SK-N-MC (cell line): ENCODE measurements at regions not wholly inside any gene's neighbourhood (a gene's known extent, or its start where the extent isn't known, plus 50 kb on each side); places are given as distances from the start of the nearest gene placed in this dataset.

Experiments
- DNase-seq: peaks from one replicate; pipeline ENCODE4 v3.0.0-alpha.2; 2011; ENCODE audit warnings: low read depth, low spot score
- H3K27ac ChIP-seq: fragments of 200-600 bp; sonication (generic); 2 replicates; pipeline ENCODE4 v1.5.1; 2016; ENCODE audit warnings: mixed run types
- H3K36me3 ChIP-seq: fragments of 200-600 bp; sonication (generic); 2 replicates; pipeline ENCODE4 v1.6.1; 2017; ENCODE audit warnings: antibody characterized with exemption, low read length, mixed read lengths; ENCODE audit not compliant: insufficient read depth
- H3K4me3 ChIP-seq: fragments of 200-600 bp; sonication (generic); 2 replicates; pipeline ENCODE4 v1.5.1; 2016
- H3K9ac ChIP-seq: fragments of 200-600 bp; sonication (generic); 2 replicates; pipeline ENCODE4 v1.8.0; 2017; ENCODE audit warnings: mixed run types, mixed read lengths; ENCODE audit not compliant: insufficient read length
- H3K9me3 ChIP-seq: fragments of 200-600 bp; sonication (generic); 2 replicates; pipeline ENCODE4 v1.6.1; 2017; ENCODE audit warnings: low read depth, mild to moderate bottlenecking, antibody characterized with exemption, low read length, moderate library complexity, mixed read lengths
- EZH2 ChIP-seq: fragments of 200-600 bp; sonication (generic); IDR thresholded peaks from one replicate; pipeline ENCODE4 v1.6.1; 2017; ENCODE audit warnings: antibody characterized with exemption
- FOXP2 ChIP-seq: optimal IDR thresholded peaks from 2 replicates; pipeline ENCODE3; 2011; ENCODE audit warnings: mild to moderate bottlenecking, moderate library complexity; ENCODE audit not compliant: insufficient read depth; ENCODE audit errors: extremely low read length, control extremely low read depth
- POLR2AphosphoS5 ChIP-seq: IDR thresholded peaks from 2 replicates; pipeline ENCODE4 v1.6.1; 2012; ENCODE audit warnings: mild to moderate bottlenecking, low read depth, low read length, borderline replicate concordance

GRCh38 chr14:53807542-53807941 lies 149.1 kb downstream of the BMP4 start:
- Histone ChIP-seq H3K9me3 (no peaks in the 10 kb centered on the region), H3K27ac (no peak overlapping the region), H3K36me3 (no peaks in the 10 kb centered on the region), H3K9ac (no peak overlapping the region), H3K4me3 (no peak overlapping the region)
- no peak for DNase-seq
- TF ChIP-seq FOXP2 (no peak), POLR2AphosphoS5 (no peak), EZH2 (no peak)

DNA sequence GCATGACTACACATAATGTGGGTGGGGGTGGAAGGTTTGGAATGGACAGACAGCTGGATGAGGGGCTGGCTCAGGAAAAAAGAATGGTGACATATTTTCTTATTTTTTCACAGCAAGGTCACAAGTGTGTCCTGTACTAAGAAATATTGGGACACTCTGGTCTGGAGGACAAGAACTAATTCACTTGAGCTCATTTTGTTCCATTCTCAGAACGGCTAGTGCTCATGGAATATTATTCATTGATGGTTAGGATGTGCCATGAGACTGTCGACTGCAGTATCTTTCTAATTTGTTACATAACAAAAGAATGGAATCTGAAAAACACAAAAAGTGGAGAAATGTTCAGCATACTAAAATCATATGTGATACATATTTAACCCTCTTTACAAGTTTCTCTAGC lies 149.5 kb downstream of the BMP4 start:
- H3K36me3 ChIP-seq: no peaks in the 10 kb centered on the region
- no peak overlapping the region for H3K9ac ChIP-seq
- no peaks in the 10 kb centered on the region for H3K9me3 ChIP-seq
- no peak for DNase-seq
- no peak overlapping the region for H3K4me3 ChIP-seq
- H3K27ac ChIP-seq: no peak overlapping the region
- TF ChIP-seq EZH2 (no peak), POLR2AphosphoS5 (no peak), FOXP2 (no peak)

DNA sequence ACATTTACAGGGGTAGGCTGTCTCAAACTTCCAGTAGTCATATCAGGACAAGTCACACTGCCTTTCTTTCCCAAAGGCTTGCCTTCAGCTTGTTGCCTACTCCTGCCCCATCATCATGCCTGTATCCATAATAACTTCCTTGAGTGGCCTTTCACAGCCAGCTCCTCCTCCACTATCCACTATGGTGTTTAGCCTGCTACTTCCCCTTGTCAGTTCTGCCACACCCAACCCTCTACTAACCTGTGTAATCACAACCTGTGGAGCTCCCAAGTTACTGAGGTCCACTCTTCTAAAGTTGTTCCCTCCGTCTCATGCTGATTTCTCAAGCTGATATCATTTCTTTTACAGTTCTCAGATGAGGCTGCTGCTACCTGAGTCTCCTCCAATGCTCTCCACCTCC lies 159.9 kb downstream of the BMP4 start:
- H3K4me3 ChIP-seq: no peak overlapping the region
- no peak for TF ChIP-seq EZH2
- no peak for TF ChIP-seq POLR2AphosphoS5
- TF ChIP-seq FOXP2: no peak
- no peak overlapping the region for H3K9ac ChIP-seq
- H3K9me3 ChIP-seq: no peaks in the 10 kb centered on the region
- no peak overlapping the region for H3K27ac ChIP-seq
- no peaks in the 10 kb centered on the region for H3K36me3 ChIP-seq
- DNase-seq: no peak

DNA sequence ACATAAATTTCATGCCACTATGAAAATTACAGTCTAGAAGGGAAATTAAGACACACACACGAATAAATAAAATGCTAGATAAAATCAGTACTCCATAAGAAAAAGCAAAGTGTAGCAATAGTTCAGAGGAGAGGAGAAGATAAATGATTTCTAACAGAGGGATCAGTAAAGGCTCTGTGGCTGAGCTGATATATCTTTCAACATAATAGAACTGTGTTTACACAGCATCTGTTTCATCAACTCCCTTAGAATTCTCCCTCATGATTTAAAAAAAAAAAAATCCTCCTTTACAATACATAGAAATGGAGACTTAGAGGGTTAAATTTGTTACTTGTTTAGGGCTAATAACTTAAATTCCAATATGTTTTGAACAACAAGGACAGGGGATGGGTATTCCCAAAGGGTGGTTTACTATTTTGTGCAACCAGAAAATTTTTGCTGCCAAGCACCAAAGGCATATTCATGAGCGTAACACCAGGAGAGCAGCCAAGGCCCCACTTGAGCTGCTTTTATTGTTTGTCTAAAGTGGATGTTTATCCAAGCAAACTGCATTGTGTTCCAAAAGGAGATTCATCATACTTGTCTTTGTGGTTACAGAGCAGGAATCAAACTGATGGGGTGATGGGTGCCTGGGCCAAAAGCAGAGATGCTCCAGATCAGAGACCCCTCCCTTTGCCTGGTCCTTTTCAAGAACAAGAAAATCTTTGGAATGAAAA lies 162.7 kb downstream of the BMP4 start:
- Histone ChIP-seq H3K9ac (no peak overlapping the region), H3K27ac (no peak overlapping the region), H3K36me3 (no peaks in the 10 kb centered on the region), H3K4me3 (no peak overlapping the region), H3K9me3 (no peaks in the 10 kb centered on the region)
- DNase-seq: no peak
- TF ChIP-seq FOXP2 (no peak), EZH2 (no peak), POLR2AphosphoS5 (no peak)

GRCh38 chr14:53792909-53793308 lies 163.7 kb downstream of the BMP4 start:
- Histone ChIP-seq H3K9me3 (no peaks in the 10 kb centered on the region), H3K27ac (no peak overlapping the region), H3K4me3 (no peak overlapping the region), H3K9ac (no peak overlapping the region), H3K36me3 (no peaks in the 10 kb centered on the region)
- TF ChIP-seq EZH2 (no peak), FOXP2 (no peak), POLR2AphosphoS5 (no peak)
- DNase-seq: no peak

GRCh38 chr14:53790731-53791500 lies 165.7 kb downstream of the BMP4 start:
- Histone ChIP-seq H3K36me3 (no peaks in the 10 kb centered on the region), H3K4me3 (no peak overlapping the region), H3K27ac (no peak overlapping the region), H3K9me3 (no peaks in the 10 kb centered on the region), H3K9ac (no peak overlapping the region)
- no peak for DNase-seq
- TF ChIP-seq POLR2AphosphoS5 (no peak), EZH2 (no peak), FOXP2 (no peak)

DNA sequence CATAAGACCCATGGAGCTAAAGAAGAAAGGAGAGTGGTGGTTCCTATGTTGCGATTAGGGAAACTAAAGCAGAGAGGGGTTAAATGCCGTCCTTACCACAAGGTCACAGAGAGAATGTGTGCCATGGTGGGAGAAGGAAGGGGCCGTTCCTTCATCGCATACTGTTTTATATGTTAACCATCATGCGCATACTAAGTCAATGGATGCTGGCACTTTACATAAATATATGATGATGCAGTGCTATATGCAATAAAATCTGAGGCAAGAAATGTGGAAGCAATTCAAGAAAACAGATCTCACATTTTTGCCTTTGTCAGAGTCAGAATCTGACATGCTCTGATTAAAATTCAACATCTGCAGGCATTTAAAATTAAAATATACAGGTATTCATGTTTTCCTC lies 168.1 kb downstream of the BMP4 start:
- TF ChIP-seq POLR2AphosphoS5 (no peak), FOXP2 (no peak), EZH2 (no peak)
- Histone ChIP-seq H3K9me3 (no peaks in the 10 kb centered on the region), H3K36me3 (no peaks in the 10 kb centered on the region), H3K9ac (no peak overlapping the region), H3K4me3 (no peak overlapping the region), H3K27ac (no peak overlapping the region)
- DNase-seq: no peak

DNA sequence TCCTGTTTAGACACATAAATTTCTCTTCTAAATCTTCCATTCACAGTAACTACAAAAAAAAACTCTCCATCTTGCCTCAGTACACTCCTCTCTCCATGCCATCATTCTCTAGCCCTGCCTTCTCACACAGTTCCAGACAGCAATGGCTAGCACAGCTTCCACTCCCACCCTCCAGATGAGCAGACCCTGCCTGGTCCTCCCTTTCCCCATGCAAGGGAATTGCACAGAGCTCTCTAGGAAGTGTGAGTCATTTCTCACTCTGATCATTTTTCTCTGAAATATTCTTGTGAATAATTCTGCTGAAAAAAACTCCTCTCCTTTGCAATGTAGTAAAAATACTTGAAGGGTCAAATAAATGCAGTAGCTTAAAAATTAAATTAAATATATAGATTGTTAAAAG lies 170.6 kb downstream of the BMP4 start:
- no peak for TF ChIP-seq POLR2AphosphoS5
- TF ChIP-seq EZH2: no peak
- TF ChIP-seq FOXP2: no peak

More for the DNA sequence above, 170.6 kb downstream of the BMP4 start:
- Histone ChIP-seq H3K9ac (no peak overlapping the region), H3K27ac (no peak overlapping the region), H3K9me3 (no peaks in the 10 kb centered on the region), H3K4me3 (no peak overlapping the region), H3K36me3 (no peaks in the 10 kb centered on the region)
- no peak for DNase-seq
